ENCODE measurements at regions not wholly inside any gene's neighbourhood (a gene's known extent, or its start where the extent isn't known, plus 50 kb on each side); places are given as distances from the start of the nearest gene placed in this dataset.

DNA sequence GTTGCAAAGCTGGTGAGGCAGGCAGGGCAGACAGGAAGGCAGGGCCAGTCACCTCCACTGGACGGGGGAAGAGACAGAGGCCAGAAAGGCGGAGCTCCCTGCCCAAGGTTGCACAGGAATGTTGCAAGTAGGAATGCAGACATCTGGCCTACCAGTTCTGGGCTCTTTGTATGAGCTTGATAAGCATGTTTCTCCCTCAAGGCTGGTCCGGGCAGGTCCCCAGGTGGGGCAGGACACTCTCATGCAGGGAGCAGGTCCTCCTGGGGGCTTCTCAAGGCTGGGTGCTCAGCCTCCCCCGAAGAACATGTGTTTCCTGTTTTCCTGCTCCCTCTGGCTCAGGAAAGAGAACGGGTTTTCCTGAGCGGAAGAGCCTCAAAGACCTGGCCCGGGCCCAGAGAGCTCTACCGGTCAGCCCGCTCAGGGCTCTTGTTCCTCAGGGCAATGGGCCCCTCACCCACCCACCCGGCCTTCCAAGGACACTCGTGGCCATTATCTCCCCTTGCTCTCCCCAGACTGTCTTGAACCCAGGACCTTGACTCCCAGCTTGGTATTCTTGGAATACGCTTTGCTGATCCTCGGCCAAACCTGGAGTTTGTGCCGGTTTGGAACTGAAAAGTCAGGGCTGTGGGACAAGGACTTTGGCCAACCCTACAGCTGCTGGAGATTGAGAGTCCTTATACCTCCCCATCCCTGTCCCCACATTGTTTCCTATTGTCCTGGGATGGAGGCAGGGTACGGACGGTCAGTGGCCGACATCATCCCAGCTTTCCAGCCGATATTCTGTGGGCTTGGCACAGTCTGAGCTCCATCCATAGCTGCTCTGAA lies 87.7 kb upstream of the HAAO start:
- TF ChIP-seq, protein P1, sequence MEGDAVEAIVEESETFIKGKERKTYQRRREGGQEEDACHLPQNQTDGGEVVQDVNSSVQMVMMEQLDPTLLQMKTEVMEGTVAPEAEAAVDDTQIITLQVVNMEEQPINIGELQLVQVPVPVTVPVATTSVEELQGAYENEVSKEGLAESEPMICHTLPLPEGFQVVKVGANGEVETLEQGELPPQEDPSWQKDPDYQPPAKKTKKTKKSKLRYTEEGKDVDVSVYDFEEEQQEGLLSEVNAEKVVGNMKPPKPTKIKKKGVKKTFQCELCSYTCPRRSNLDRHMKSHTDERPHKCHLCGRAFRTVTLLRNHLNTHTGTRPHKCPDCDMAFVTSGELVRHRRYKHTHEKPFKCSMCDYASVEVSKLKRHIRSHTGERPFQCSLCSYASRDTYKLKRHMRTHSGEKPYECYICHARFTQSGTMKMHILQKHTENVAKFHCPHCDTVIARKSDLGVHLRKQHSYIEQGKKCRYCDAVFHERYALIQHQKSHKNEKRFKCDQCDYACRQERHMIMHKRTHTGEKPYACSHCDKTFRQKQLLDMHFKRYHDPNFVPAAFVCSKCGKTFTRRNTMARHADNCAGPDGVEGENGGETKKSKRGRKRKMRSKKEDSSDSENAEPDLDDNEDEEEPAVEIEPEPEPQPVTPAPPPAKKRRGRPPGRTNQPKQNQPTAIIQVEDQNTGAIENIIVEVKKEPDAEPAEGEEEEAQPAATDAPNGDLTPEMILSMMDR (conservative IDR thresholded peaks at IDR 0.05 in 1 of 2, IDR thresholded peaks at IDR 0.05 in 1 of 2; ENCODE audit: low read depth in 1 of 2, low read length in 2 of 2): no peak
- TF ChIP-seq EZH2 (IDR thresholded peaks at IDR 0.05; ENCODE audit: low read length, missing control alignments): no peak

Data from fibroblast of lung (primary cell).